ENCODE measurements at regions not wholly inside any gene's neighbourhood (a gene's known extent, or its start where the extent isn't known, plus 50 kb on each side); places are given as distances from the start of the nearest gene placed in this dataset.

DNA sequence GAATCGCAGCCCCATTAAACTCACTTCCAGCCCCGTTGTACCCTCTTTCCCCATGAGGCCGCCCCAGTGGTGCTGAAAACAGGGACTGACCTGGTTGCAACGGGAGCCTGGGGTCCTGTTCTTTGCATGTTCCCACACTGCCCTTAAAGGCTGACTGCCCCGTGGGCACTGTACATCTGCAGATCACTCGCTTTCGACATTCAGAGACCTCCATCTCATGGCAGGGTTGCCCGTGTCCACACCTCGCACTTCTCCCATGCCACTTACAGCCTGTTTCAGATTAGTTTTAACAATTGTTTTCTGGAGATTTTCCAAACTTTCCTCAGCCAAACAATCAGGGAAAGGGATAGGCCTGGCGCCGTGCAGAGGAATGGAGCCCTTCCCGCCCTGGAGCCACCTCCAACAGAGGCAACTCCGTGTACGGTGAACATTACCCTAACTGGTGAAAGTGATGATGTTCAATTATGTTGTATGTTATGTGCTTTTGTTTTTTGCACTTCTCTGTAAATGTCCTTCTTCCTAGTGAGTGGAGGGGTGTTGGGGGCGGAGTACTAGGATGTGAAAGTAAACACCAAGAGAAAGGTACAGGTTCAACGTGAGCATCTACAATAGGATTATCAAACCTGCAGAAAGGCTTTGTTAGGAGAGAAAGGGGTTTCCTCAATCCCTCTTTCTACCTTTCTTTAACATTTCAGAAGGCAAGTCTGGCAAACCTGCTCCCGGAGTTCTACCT lies 262.8 kb downstream of the FOXO1 start:
- no peak for DNase-seq

DNA sequence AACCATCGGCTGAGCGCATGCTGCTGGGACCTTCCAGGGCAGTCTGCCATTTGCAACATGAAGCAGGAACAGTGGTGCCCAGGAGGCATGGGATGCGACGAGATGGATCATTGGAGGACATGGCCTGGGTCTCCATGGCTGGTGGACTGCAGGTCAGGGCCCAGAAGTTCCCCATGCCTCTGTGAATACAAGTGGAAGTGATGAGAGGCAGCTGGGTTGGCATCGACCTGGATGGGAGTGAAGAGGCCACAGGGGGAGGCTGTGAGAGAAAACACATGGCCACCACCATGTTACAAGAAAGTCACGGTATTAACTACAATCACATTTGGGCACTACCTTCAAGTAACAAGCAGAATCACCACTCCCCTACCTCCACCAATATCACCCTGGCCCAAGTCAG lies 262.0 kb downstream of the FOXO1 start:
- no peak for DNase-seq

DNA sequence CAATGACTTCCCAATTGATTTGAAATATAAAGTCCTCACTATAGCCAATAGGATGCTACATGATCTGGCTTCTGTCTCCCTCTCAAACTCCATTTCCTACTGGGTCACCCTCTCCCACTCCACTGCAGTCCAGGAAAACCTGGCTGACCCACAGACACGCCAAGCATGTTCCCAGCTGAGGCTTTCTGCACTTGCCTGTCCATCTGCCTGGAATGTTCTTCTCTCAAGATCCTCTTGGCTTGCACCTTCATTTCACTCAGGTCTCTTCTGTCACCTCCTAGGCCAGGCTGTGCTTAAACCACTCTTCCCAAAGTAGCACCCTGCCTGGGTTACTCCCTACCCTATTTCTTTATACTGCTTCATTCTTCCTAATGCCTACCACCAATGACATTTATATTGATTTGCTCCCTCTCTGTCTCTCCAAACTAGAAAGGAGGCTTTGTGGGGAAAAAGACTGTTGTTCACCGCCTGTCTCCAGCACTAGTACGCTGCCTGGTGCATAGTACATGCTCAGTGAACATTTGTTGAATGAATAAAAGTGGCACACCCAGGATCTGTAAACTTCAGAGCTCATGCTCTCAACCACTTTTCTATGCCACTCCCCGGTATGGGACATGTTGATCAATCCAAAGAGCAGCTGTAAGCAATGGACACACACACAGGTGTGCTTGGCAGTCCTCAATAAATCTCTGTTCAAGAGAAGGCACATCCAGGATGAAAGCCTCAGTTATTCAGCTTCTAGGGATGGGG lies 261.3 kb downstream of the FOXO1 start:
- no peak for DNase-seq

GRCh38 chr13:40406405-40407120 lies 259.9 kb downstream of the FOXO1 start:
- DNase-seq, result no peak

DNA sequence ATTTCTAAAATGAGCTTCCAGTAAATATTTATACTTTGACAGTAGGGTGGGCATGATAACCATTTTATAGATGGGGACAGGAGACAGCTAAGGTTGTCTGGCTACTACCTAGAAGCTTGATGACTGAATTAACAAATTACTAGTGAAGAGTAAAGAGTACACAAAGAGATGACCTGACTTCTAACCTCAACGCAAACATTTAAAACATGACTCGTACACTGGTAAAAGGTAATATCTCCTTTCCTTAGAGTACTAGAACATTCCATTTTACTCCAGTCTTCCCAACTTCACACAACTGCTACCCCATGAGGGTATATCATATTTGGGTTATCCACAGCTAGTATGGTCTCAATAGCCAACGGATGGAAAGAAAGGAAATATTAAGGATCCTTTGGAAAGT lies 258.9 kb downstream of the FOXO1 start:
- no peak for DNase-seq

GRCh38 chr13:40408602-40409001 lies 257.8 kb downstream of the FOXO1 start:
- no peak for DNase-seq

GRCh38 chr13:40409278-40409677 lies 257.2 kb downstream of the FOXO1 start:
- no peak for DNase-seq

DNA sequence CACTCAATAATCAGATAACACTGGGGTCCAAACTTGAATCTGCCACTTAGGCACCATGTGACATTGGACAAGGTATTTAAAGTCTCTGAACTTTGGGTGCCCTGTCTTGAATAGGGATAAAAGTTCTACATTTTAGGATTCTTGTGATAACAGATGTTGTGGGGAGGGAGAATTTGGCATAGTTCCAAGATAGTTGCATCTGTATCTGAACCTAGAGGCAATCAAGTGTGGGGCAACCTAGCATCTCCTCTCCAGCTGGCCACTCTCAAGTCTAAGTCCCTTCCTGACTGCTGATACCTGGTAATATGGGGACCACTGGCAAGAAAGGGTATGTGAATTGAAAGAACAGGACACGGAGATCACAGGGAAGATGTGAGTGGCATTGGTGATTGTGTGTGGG lies 256.1 kb downstream of the FOXO1 start:
- no peak for DNase-seq

GRCh38 chr13:40420160-40420740 lies 246.2 kb downstream of the FOXO1 start:
- no peak for DNase-seq

DNA sequence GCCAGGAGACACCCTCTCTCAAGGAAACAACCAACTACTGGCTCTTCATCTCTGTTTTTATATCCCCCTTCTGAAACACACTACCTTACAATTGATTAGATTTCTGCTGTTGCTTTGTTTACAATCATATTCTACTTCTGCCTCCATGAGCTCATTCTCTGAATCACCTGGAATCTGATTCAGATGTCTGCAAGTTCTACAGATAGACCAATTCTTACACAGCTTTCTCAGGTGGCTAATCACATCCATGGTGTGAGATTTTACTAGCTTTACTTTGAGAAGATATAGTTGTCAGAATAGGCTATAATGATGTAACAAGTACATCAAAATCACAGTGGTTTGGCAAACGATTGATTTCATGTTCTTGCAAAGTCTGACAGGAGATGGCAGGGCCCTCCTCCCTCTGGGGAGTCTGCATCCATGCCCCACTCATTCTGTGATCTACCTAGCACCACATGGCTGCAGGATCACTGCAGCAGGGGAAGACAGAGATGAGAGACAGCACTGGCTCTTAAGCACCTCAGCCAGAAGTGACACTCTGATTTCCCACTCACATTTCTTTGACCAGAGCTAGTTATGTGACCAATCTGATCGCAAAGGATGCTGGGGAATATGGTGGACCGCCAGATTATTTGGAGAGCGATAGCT lies 243.7 kb downstream of the FOXO1 start:
- DNase-seq, result no peak

- no peak for DNase-seq
These were observed 238.1 kb downstream of the FOXO1 start for GRCh38 chr13:40428354-40428753.

GRCh38 chr13:40429706-40430545 lies 236.5 kb downstream of the FOXO1 start:
- DNase-seq, result no peak

DNA sequence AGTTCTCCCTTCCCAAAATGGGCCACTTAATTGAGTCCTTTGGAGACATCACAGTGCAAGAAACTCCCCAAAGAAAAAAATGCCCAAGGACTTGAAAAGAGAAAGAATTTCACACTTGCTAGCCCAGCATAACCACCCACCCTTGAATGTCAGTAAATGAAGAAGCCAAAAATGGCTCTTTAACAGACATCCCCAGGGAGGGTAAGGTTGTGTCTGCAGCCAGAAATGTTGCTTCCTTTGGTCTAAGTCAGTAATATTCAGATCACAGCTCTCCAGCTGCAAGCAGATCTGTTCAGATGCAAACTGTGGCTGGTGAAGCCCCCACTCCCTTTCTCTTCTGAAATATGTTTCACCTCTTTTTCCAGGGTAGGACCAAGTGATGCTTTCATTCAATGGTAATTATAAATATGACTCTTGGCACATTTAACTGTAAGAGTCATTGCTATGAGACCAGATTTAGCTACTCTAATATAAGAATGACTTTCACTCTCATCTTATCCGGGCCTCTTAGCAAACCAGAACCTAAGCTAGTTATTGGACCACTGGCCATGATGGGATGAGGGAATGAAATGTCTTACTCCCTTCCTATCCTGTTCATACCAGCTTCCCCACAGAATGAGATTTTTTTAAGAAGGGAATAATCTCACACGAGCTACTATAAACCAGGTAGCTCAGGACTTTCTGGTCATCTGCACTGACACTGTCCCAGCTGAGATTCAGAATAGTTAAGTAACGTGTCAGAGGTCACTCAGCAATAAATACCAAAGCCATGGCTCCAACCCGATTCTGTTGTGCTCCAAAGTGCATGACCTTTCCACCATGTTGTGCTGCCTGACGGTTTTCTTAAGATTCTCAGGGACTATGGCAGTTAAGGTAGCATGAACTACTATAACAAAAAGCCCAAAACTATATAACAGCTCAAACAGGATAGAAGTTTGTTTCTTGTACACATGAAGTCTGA lies 234.1 kb downstream of the FOXO1 start:
- DNase-seq, result no peak

- DNase-seq, result no peak
These were observed 233.4 kb downstream of the FOXO1 start for GRCh38 chr13:40433001-40433400.

GRCh38 chr13:40433577-40433976 lies 232.9 kb downstream of the FOXO1 start:
- DNase-seq, result no peak

GRCh38 chr13:40434516-40435397 lies 231.7 kb downstream of the FOXO1 start:
- DNase-seq, result no peak

- DNase-seq, result no peak
These were observed 228.3 kb downstream of the FOXO1 start for GRCh38 chr13:40438022-40438680.

- no peak for DNase-seq
These were observed 227.2 kb downstream of the FOXO1 start for GRCh38 chr13:40438999-40439797.
